Natural killer cell (primary cell): ENCODE measurements at regions not wholly inside any gene's neighbourhood (a gene's known extent, or its start where the extent isn't known, plus 50 kb on each side); places are given as distances from the start of the nearest gene placed in this dataset.

ENCODE experiments used
- ATAC-seq, 3 donors: fragments of 150-1000 bp in 2 of 3; fragments of 200-7000 bp in 1 of 3; cut with Tn5 transposase; 1 replicate in 1 of 3; 2 replicates in 2 of 3; pipeline ENCODE4 v1.10.0; 2021; ENCODE audit warnings: mild to moderate bottlenecking in 2 of 3, moderate library complexity in 2 of 3
- DNase-seq, 2 donors: peaks; one replicate each; pipeline versions ENCODE4 v3.0.0 to v3.0.0-alpha.2; 2013 to 2021; ENCODE audit warnings: mixed read lengths in 1 of 2
- H3K27ac ChIP-seq: one replicate; pipeline ENCODE4 v1.5.1; 2013; ENCODE audit warnings: mild to moderate bottlenecking, low read length
- H3K27me3 ChIP-seq: one replicate; pipeline ENCODE4 v1.6.1; 2013; ENCODE audit warnings: low read length; ENCODE audit not compliant: control insufficient read depth, insufficient read depth
- H3K36me3 ChIP-seq: one replicate; pipeline ENCODE4 v1.6.1; 2013; ENCODE audit warnings: low read length; ENCODE audit not compliant: control insufficient read depth, insufficient read depth
- H3K4me1 ChIP-seq: one replicate; pipeline ENCODE4 v1.6.1; 2013; ENCODE audit warnings: low read length; ENCODE audit not compliant: control insufficient read depth, insufficient read depth
- H3K4me3 ChIP-seq: one replicate; pipeline ENCODE4 v1.5.1; 2013; ENCODE audit warnings: low read length
- H3K9me3 ChIP-seq: one replicate; pipeline ENCODE4 v1.6.1; 2013; ENCODE audit warnings: low read length; ENCODE audit not compliant: control insufficient read depth, insufficient read depth
- H3K27ac Mint-ChIP-seq, 2 donors: one replicate each; pipeline ENCODE4 v1.8.0; 2022; ENCODE audit warnings: mild to moderate bottlenecking in 2 of 2, mixed read lengths in 2 of 2, moderate library complexity in 1 of 2
- H3K27me3 Mint-ChIP-seq, 2 donors: one replicate each; pipeline ENCODE4 v1.8.0; 2022; ENCODE audit warnings: low read depth in 2 of 2, mixed read lengths in 2 of 2
- H3K36me3 Mint-ChIP-seq: one replicate; pipeline ENCODE4 v1.8.0; 2022; ENCODE audit warnings: mixed read lengths
- H3K4me1 Mint-ChIP-seq, 2 donors: one replicate each; pipeline ENCODE4 v1.8.0; 2022; ENCODE audit warnings: mixed read lengths in 2 of 2
- H3K4me3 Mint-ChIP-seq: one replicate; pipeline ENCODE4 v1.8.0; 2022; ENCODE audit warnings: mild to moderate bottlenecking, moderate library complexity, mixed read lengths
- H3K9me3 Mint-ChIP-seq, 2 donors: one replicate each; pipeline ENCODE4 v1.8.0; 2022; ENCODE audit warnings: mixed read lengths in 2 of 2
- CTCF ChIP-seq: fragments of 200-600 bp; IDR thresholded peaks from one replicate; pipeline ENCODE4 v1.8.0; 2022; ENCODE audit warnings: antibody characterized with exemption
- WGBS: methylation state at CpG from one replicate; pipeline ENCODE4 v1.1.7; 2013; ENCODE audit warnings: missing lambda C conversion rate; ENCODE audit not compliant: insufficient coverage; 5-methylcytosine and 5-hydroxymethylcytosine counted together
- intact Hi-C: fragments of 100-400 bp; cut with micrococcal nuclease; formaldehyde crosslinking; loops from one replicate; pipeline ENCODE4 v1.14.2; 2022

GRCh38 chr12:46446645-46447044 is 74.1 kb upstream of the SLC38A2 start:
- no peak for DNase-seq
- Mint-ChIP-seq H3K4me3 (no peak overlapping the region), H3K36me3 (no peaks in the 10 kb centered on the region), H3K4me1 (peaks cover 0 to 26% of the 10 kb centered on the region in 2 donors), H3K9me3 (no peaks in the 10 kb centered on the region), H3K27ac (no peak overlapping the region), H3K27me3 (peaks cover 0 to 6% of the 10 kb centered on the region in 2 donors)
- Histone ChIP-seq H3K27me3 (no peaks in the 10 kb centered on the region), H3K36me3 (no peaks in the 10 kb centered on the region), H3K4me3 (no peak overlapping the region), H3K4me1 (peaks cover 4% of the 10 kb centered on the region), H3K9me3 (no peaks in the 10 kb centered on the region), H3K27ac (no peak overlapping the region)
- intact Hi-C loops, result no loop called here
- 80% methylated on average over 2 of the region's 2 CpGs for WGBS
- TF ChIP-seq CTCF, result no peak
- ATAC-seq, result no peak

GRCh38 chr12:46445551-46446235 is 73.1 kb upstream of the SLC38A2 start:
- Histone ChIP-seq H3K9me3 (no peaks in the 10 kb centered on the region), H3K27me3 (no peaks in the 10 kb centered on the region), H3K36me3 (no peaks in the 10 kb centered on the region), H3K27ac (no peak overlapping the region), H3K4me3 (no peak overlapping the region), H3K4me1 (peaks cover 4% of the 10 kb centered on the region)
- ATAC-seq, result no peak
- intact Hi-C loops, result no loop called here
- no peaks in the 10 kb centered on the region for H3K9me3 Mint-ChIP-seq
- H3K27ac Mint-ChIP-seq, result no peak overlapping the region
- peaks cover 0 to 6% of the 10 kb centered on the region in 2 donors for H3K27me3 Mint-ChIP-seq
- WGBS, result no CpG with 5 or more reads among the region's 2 CpGs
- H3K4me1 Mint-ChIP-seq, result peaks cover 0 to 21% of the 10 kb centered on the region in 2 donors
- DNase-seq, result no peak
- H3K4me3 Mint-ChIP-seq, result no peak overlapping the region
- no peaks in the 10 kb centered on the region for H3K36me3 Mint-ChIP-seq
- no peak for TF ChIP-seq CTCF

- no peak overlapping the region for H3K4me3 Mint-ChIP-seq
- Histone ChIP-seq H3K9me3 (no peaks in the 10 kb centered on the region), H3K4me1 (peaks cover 4% of the 10 kb centered on the region), H3K36me3 (no peaks in the 10 kb centered on the region), H3K27ac (no peak overlapping the region), H3K4me3 (no peak overlapping the region), H3K27me3 (no peaks in the 10 kb centered on the region)
- ATAC-seq, result no peak
- DNase-seq, result no peak
- no peak for TF ChIP-seq CTCF
- intact Hi-C loops, result no loop called here
- H3K36me3 Mint-ChIP-seq, result no peaks in the 10 kb centered on the region
- WGBS, result 93% methylated on average over 4 of the region's 4 CpGs
- no peaks in the 10 kb centered on the region for H3K9me3 Mint-ChIP-seq
- no peak overlapping the region for H3K27ac Mint-ChIP-seq
- peaks cover 0 to 20% of the 10 kb centered on the region in 2 donors for H3K4me1 Mint-ChIP-seq
- peaks cover 0 to 6% of the 10 kb centered on the region in 2 donors for H3K27me3 Mint-ChIP-seq
Measured at GRCh38 chr12:46445093-46445492, 72.5 kb upstream of the SLC38A2 start.
